ENCODE measurements at regions not wholly inside any gene's neighbourhood (a gene's known extent, or its start where the extent isn't known, plus 50 kb on each side); places are given as distances from the start of the nearest gene placed in this dataset.
A peak's percentile ranks its signal among the peaks of the same experiment; 100 is the strongest.

- DNase-seq, result no peak
These were observed 465.3 kb upstream of the CLINT1 start for GRCh38 chr5:158324236-158324635.

- DNase-seq, result no peak
These were observed 463.7 kb upstream of the CLINT1 start for GRCh38 chr5:158322620-158323019.

- DNase-seq, result peak; percentile 50
These were observed 462.0 kb upstream of the CLINT1 start for GRCh38 chr5:158320934-158321333.

- peak; percentile 16 for DNase-seq
These were observed 461.3 kb upstream of the CLINT1 start for GRCh38 chr5:158320178-158320674.

- no peak for DNase-seq
These were observed 458.6 kb upstream of the CLINT1 start for GRCh38 chr5:158317507-158317906.

- DNase-seq, result no peak
These were observed 455.0 kb upstream of the CLINT1 start for GRCh38 chr5:158313733-158314464.

GRCh38 chr5:158313027-158313732 lies 454.2 kb upstream of the CLINT1 start:
- DNase-seq, result no peak

GRCh38 chr5:158309088-158309807 lies 450.3 kb upstream of the CLINT1 start:
- no peak for DNase-seq

GRCh38 chr5:158308429-158309025 lies 449.6 kb upstream of the CLINT1 start:
- DNase-seq, result no peak

GRCh38 chr5:158305861-158306260 lies 446.9 kb upstream of the CLINT1 start:
- DNase-seq, result peak; percentile 21

- DNase-seq, result no peak
These were observed 445.7 kb upstream of the CLINT1 start for GRCh38 chr5:158304607-158305006.

- peak; percentile 41 for DNase-seq
These were observed 444.9 kb upstream of the CLINT1 start for GRCh38 chr5:158303883-158304282.

GRCh38 chr5:158303275-158303674 lies 444.3 kb upstream of the CLINT1 start:
- DNase-seq, result peak; percentile 38

GRCh38 chr5:158302029-158302428 lies 443.1 kb upstream of the CLINT1 start:
- DNase-seq, result no peak

- peak; percentile 30 for DNase-seq
These were observed 442.2 kb upstream of the CLINT1 start for GRCh38 chr5:158301186-158301585.

- no peak for DNase-seq
These were observed 441.3 kb upstream of the CLINT1 start for GRCh38 chr5:158300256-158300655.

GRCh38 chr5:158297002-158297527 lies 438.1 kb upstream of the CLINT1 start:
- DNase-seq, result no peak

GRCh38 chr5:158294701-158295100 lies 435.8 kb upstream of the CLINT1 start:
- no peak for DNase-seq

GRCh38 chr5:158292981-158293380 lies 434.0 kb upstream of the CLINT1 start:
- no peak for DNase-seq

- no peak for DNase-seq
These were observed 431.0 kb upstream of the CLINT1 start for GRCh38 chr5:158289967-158290366.

GRCh38 chr5:158288272-158288657 lies 429.3 kb upstream of the CLINT1 start:
- no peak for DNase-seq

GRCh38 chr5:158287643-158288271 lies 428.8 kb upstream of the CLINT1 start:
- DNase-seq, result no peak

All from RPMI8226 (cell line).